SK-N-SH (cell line): ENCODE measurements at regions not wholly inside any gene's neighbourhood (a gene's known extent, or its start where the extent isn't known, plus 50 kb on each side); places are given as distances from the start of the nearest gene placed in this dataset.

Source experiments
- CTCF ChIP-seq: fragments of 200-600 bp; sonication (generic); IDR thresholded peaks from 2 replicates; pipeline ENCODE4 v1.6.1; 2017; ENCODE audit warnings: antibody characterized with exemption, mild to moderate bottlenecking, moderate library complexity
- GATA2 ChIP-seq: sonication (generic); formaldehyde crosslinking; IDR thresholded peaks from 2 replicates; pipeline ENCODE4 v1.5.0; 2020; ENCODE audit warnings: mild to moderate bottlenecking, missing genetic modification reagents
- MAX ChIP-seq: IDR thresholded peaks from 2 replicates; pipeline ENCODE4 v1.4.0; 2012; ENCODE audit warnings: low read depth
- POLR2AphosphoS5 ChIP-seq: IDR thresholded peaks from 2 replicates; pipeline ENCODE4 v1.6.1; 2012; ENCODE audit warnings: low read depth, low read length
- RCOR1 ChIP-seq: fragments of 150-350 bp; IDR thresholded peaks from 2 replicates; pipeline ENCODE4 v1.6.1; 2017; ENCODE audit warnings: antibody characterized with exemption, low read length
- SIN3A ChIP-seq: IDR thresholded peaks from 2 replicates; pipeline ENCODE4 v1.6.1; 2012; ENCODE audit warnings: low read depth, mild to moderate bottlenecking, low read length, moderate library complexity, borderline replicate concordance
- TAF1 ChIP-seq: IDR thresholded peaks from 2 replicates; pipeline ENCODE4 v1.6.1; 2012; ENCODE audit warnings: low read depth, mild to moderate bottlenecking, low read length, moderate library complexity, borderline replicate concordance
- USF2 ChIP-seq: fragments of 150-350 bp; IDR thresholded peaks from 2 replicates; pipeline ENCODE4 v1.6.1; 2017; ENCODE audit warnings: antibody characterized with exemption, low read length, low read depth, borderline replicate concordance

GRCh38 chr7:25054819-25055519, 70.1 kb downstream of the CYCS start:
- no peak for TF ChIP-seq CTCF
- no peak for TF ChIP-seq USF2
- TF ChIP-seq SIN3A: no peak
- TF ChIP-seq TAF1: no peak
- TF ChIP-seq MAX: no peak
- no peak for TF ChIP-seq GATA2 (CRISPR knock-in tag)
- no peak for TF ChIP-seq RCOR1
- TF ChIP-seq POLR2AphosphoS5: no peak
